H1 (cell line): ENCODE measurements at regions not wholly inside any gene's neighbourhood (a gene's known extent, or its start where the extent isn't known, plus 50 kb on each side); places are given as distances from the start of the nearest gene placed in this dataset.

ENCODE experiments used
- CTCF ChIA-PET: fragments of 300-600 bp; sonication (Branson Sonifier 250); formaldehyde crosslinking; loops from one replicate; lab custom pipeline; 2021; ENCODE audit not compliant: partially characterized antibody; lab: Charles Lee
- POLR2A ChIA-PET: fragments of 300-600 bp; sonication (Branson Sonifier 250); formaldehyde crosslinking; loops from one replicate; lab custom pipeline; 2021; ENCODE audit warnings: inconsistent platforms; ENCODE audit not compliant: partially characterized antibody; lab: Charles Lee
- DNase-seq, 2 experiments: peaks; one replicate each; pipeline versions ENCODE4 v3.0.0 to v3.0.0-alpha.2; 2010 to 2022; ENCODE audit warnings: low spot score in 2 of 2, low read depth in 1 of 2, mixed read lengths in 1 of 2
- FAIRE-seq: peaks from 2 replicates; lab custom pipeline; 2011; peaks lifted over from hg19 to GRCh38; lab: Jason Lieb, UNC
- H2AFZ ChIP-seq: 2 replicates; pipeline ENCODE4 v1.8.1; 2012; ENCODE audit warnings: low read length, inconsistent platforms
- H2AK5ac ChIP-seq: 2 replicates; pipeline ENCODE4 v1.6.1; 2013; ENCODE audit warnings: low read depth, low read length
- H2BK120ac ChIP-seq: replicated peaks from 2 replicates; pipeline ENCODE3; 2013; ENCODE audit warnings: low read depth, low read length, inconsistent platforms
- H2BK12ac ChIP-seq: 2 replicates; pipeline ENCODE4 v1.6.1; 2013; ENCODE audit warnings: low read depth, low read length
- H2BK15ac ChIP-seq: 2 replicates; pipeline ENCODE4 v1.6.1; 2013; ENCODE audit warnings: low read length
- H2BK20ac ChIP-seq: 2 replicates; pipeline ENCODE4 v1.6.1; 2013; ENCODE audit warnings: low read length
- H2BK5ac ChIP-seq: 2 replicates; pipeline ENCODE4 v1.6.1; 2013; ENCODE audit warnings: low read depth, low read length
- H3K14ac ChIP-seq: 2 replicates; pipeline ENCODE4 v1.6.1; 2013; ENCODE audit warnings: inconsistent platforms; ENCODE audit not compliant: insufficient read length
- H3K18ac ChIP-seq: 2 replicates; pipeline ENCODE4 v1.6.1; 2013; ENCODE audit warnings: low read length; ENCODE audit errors: extremely low read depth
- H3K23ac ChIP-seq: 2 replicates; pipeline ENCODE4 v1.6.1; 2013; ENCODE audit warnings: inconsistent platforms; ENCODE audit not compliant: insufficient read length
- H3K23me2 ChIP-seq: 2 replicates; pipeline ENCODE4 v1.6.1; 2013; ENCODE audit warnings: low read depth, low read length
- H3K27ac ChIP-seq: 2 replicates; pipeline ENCODE4 v1.6.1; 2011; ENCODE audit warnings: low read depth, low read length, inconsistent platforms
- H3K27me3 ChIP-seq, 4 experiments: replicated peaks in 1 of 4; 1 replicate in 1 of 4; 2 replicates in 3 of 4; pipeline versions ENCODE4 v1.6.1 to v1.8.1; 2011 to 2013; ENCODE audit warnings: low read length in 3 of 4, mild to moderate bottlenecking in 3 of 4, inconsistent platforms in 2 of 4, mixed read lengths in 2 of 4, moderate library complexity in 1 of 4; ENCODE audit not compliant: control insufficient read depth in 3 of 4, insufficient read depth in 3 of 4; ENCODE audit errors: extremely low read depth in 1 of 4
- H3K36me3 ChIP-seq, 4 experiments: 2 replicates each; pipeline versions ENCODE4 v1.6.1 to v1.8.1; 2011 to 2013; ENCODE audit warnings: mild to moderate bottlenecking in 4 of 4, low read length in 3 of 4, moderate library complexity in 2 of 4, control low read depth in 1 of 4, inconsistent platforms in 1 of 4; ENCODE audit not compliant: insufficient read depth in 4 of 4, control insufficient read depth in 2 of 4
- H3K4ac ChIP-seq: replicated peaks from 2 replicates; pipeline ENCODE3; 2013; ENCODE audit warnings: low read length, low read depth, mixed read lengths, inconsistent platforms; ENCODE audit not compliant: insufficient read length
- H3K4me1 ChIP-seq, 4 experiments: replicated peaks in 1 of 4; 1 replicate in 1 of 4; 2 replicates in 3 of 4; pipeline versions ENCODE4 v1.6.1 to v1.8.1; 2011 to 2013; ENCODE audit warnings: low read length in 3 of 4, inconsistent platforms in 2 of 4, mixed read lengths in 1 of 4; ENCODE audit not compliant: insufficient read depth in 4 of 4, control insufficient read depth in 3 of 4
- H3K4me2 ChIP-seq, 2 experiments: 2 replicates each; pipeline versions ENCODE4 v1.6.1 to v1.8.1; 2011 to 2013; ENCODE audit warnings: low read depth in 2 of 2, low read length in 2 of 2, control low read depth in 1 of 2, inconsistent platforms in 1 of 2, mild to moderate bottlenecking in 1 of 2; ENCODE audit not compliant: insufficient read depth in 1 of 2
- H3K4me3 ChIP-seq, 4 experiments: fragments of 200-600, 300-600 bp in 1 of 4; sonication (generic), shearing (Covaris generic), sonication (Bioruptor Twin) in 1 of 4; 2 replicates each; pipeline versions ENCODE4 v1.5.1 to v1.8.1; 2011 to 2016; ENCODE audit warnings: low read length in 4 of 4, low read depth in 3 of 4, control low read depth in 2 of 4, inconsistent platforms in 2 of 4, mild to moderate bottlenecking in 2 of 4, mixed read lengths in 1 of 4, moderate library complexity in 1 of 4; ENCODE audit not compliant: insufficient read depth in 2 of 4; ENCODE audit errors: extremely low read depth in 1 of 4
- H3K56ac ChIP-seq: replicated peaks from 2 replicates; pipeline ENCODE3; 2013; ENCODE audit warnings: low read depth, mild to moderate bottlenecking, mixed read lengths, low read length, inconsistent platforms; ENCODE audit not compliant: insufficient read length
- H3K79me1 ChIP-seq: 2 replicates; pipeline ENCODE4 v1.6.1; 2013; ENCODE audit warnings: low read depth, low read length, control low read depth
- H3K79me2 ChIP-seq, 2 experiments: 2 replicates each; pipeline versions ENCODE4 v1.6.1 to v1.8.1; 2012 to 2013; ENCODE audit warnings: low read length in 2 of 2, mild to moderate bottlenecking in 2 of 2, inconsistent platforms in 1 of 2; ENCODE audit not compliant: insufficient read depth in 2 of 2, control insufficient read depth in 1 of 2
- H3K9ac ChIP-seq, 4 experiments: replicated peaks in 1 of 4; 1 replicate in 1 of 4; 2 replicates in 3 of 4; pipeline versions ENCODE4 v1.6.1 to v1.8.1; 2011 to 2013; ENCODE audit warnings: low read depth in 3 of 4, low read length in 3 of 4, control low read depth in 2 of 4, mild to moderate bottlenecking in 2 of 4, moderate library complexity in 2 of 4, inconsistent platforms in 1 of 4; ENCODE audit errors: extremely low read depth in 1 of 4
- H3K9me3 ChIP-seq, 2 experiments: 2 replicates each; pipeline versions ENCODE4 v1.6.1 to v1.8.1; 2012 to 2013; ENCODE audit warnings: mild to moderate bottlenecking in 2 of 2, moderate library complexity in 2 of 2, control low read depth in 1 of 2, inconsistent platforms in 1 of 2, low read depth in 1 of 2, low read length in 1 of 2, mixed read lengths in 1 of 2; ENCODE audit not compliant: insufficient read depth in 2 of 2
- H4K20me1 ChIP-seq, 2 experiments: replicated peaks in 1 of 2; 2 replicates each; pipeline versions ENCODE3 to v1.8.1; 2011 to 2013; ENCODE audit warnings: inconsistent platforms in 2 of 2, low read length in 2 of 2, mild to moderate bottlenecking in 1 of 2; ENCODE audit not compliant: insufficient read depth in 2 of 2, control insufficient read depth in 1 of 2
- H4K5ac ChIP-seq: 2 replicates; pipeline ENCODE4 v1.6.1; 2013; ENCODE audit warnings: low read length, low read depth, mixed read lengths, inconsistent platforms; ENCODE audit not compliant: insufficient read length
- H4K8ac ChIP-seq: 2 replicates; pipeline ENCODE4 v1.8.0; 2013; ENCODE audit warnings: mild to moderate bottlenecking, moderate library complexity, low read length, inconsistent platforms; ENCODE audit not compliant: insufficient read depth; ENCODE audit errors: extremely low read depth
- H4K91ac ChIP-seq: replicated peaks from 2 replicates; pipeline ENCODE3; 2013; ENCODE audit warnings: low read length, mixed read lengths, inconsistent platforms; ENCODE audit not compliant: insufficient read length
- BRCA1 ChIP-seq: IDR thresholded peaks from 2 replicates; pipeline ENCODE4 v1.6.1; 2012; ENCODE audit warnings: low read depth, low read length, improper control_type of control experiment
- CBX5 ChIP-seq: fragments of 300-800, 300-1000 bp; sonication (generic); IDR thresholded peaks from 2 replicates; pipeline ENCODE4 v1.7.1; 2016; ENCODE audit warnings: antibody characterized with exemption, low read length, low read depth
- CREB1 ChIP-seq: IDR thresholded peaks from 2 replicates; pipeline ENCODE4 v1.6.1; 2012; ENCODE audit warnings: inconsistent platforms
- POLR2AphosphoS5 ChIP-seq: IDR thresholded peaks from 2 replicates; pipeline ENCODE4 v1.6.1; 2011; ENCODE audit warnings: low read depth, low read length
- SIRT6 ChIP-seq: IDR thresholded peaks from one replicate; pipeline ENCODE4 v1.7.1; 2012; ENCODE audit warnings: low read length, inconsistent platforms
- SP4 ChIP-seq: IDR thresholded peaks from 2 replicates; pipeline ENCODE4 v1.6.1; 2012; ENCODE audit warnings: low read length, inconsistent platforms
- WGBS, 2 experiments: shearing (Covaris generic) in 1 of 2; methylation state at CpG; one replicate each; pipeline versions ENCODE4 v1.1.6 to v1.1.7; 2013 to 2015; ENCODE audit warnings: low lambda C conversion rate in 2 of 2, mixed read lengths in 2 of 2, inconsistent platforms in 1 of 2, low coverage in 1 of 2, missing lambda C conversion rate in 1 of 2; ENCODE audit not compliant: insufficient replicate concordance in 2 of 2, insufficient coverage in 1 of 2, insufficient read length in 1 of 2; ENCODE audit errors: extremely low coverage in 1 of 2, missing lambda C conversion rate in 1 of 2; 5-methylcytosine and 5-hydroxymethylcytosine counted together

DNA sequence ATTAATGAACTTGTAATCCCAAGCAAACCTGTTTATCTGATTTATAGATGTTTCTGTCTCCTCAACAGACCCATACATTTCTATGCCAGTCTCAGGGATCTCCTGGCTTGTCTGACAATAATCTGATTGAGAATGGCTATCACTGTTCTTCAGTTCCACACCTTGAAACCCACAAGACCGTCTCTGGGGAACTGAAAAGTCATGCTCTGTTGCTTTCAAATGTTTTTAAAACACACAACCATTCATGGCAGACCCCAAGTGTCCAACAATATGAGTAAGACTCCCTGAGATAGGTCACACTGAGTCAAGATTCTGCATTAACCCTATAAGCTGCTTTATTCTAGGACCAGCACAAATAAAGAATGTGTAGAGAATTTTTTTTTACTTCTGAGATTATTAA lies 611.2 kb upstream of the PLXNA2 start:
- FAIRE-seq, result no peak
- Histone ChIP-seq H3K36me3 (no peaks in the 10 kb centered on the region), H3K9ac (no peak overlapping the region)
- no peak for TF ChIP-seq CREB1
- TF ChIP-seq SP4, result no peak
- no peak for TF ChIP-seq CBX5
- no peak for TF ChIP-seq POLR2AphosphoS5
- no peak for TF ChIP-seq SIRT6
- no peak for TF ChIP-seq BRCA1

More for the DNA sequence above, 611.2 kb upstream of the PLXNA2 start:
- Histone ChIP-seq H3K4me1 (no peaks in the 10 kb centered on the region), H3K4ac (no peak overlapping the region), H2BK15ac (no peak overlapping the region), H3K23me2 (no peaks in the 10 kb centered on the region), H3K27me3 (no peaks in the 10 kb centered on the region), H4K5ac (no peak overlapping the region), H4K8ac (no peak overlapping the region), H3K4me2 (no peak overlapping the region), H4K91ac (no peak overlapping the region), H3K4me3 (no peak overlapping the region), H3K56ac (no peak overlapping the region), H3K18ac (no peak overlapping the region), H3K27ac (no peak overlapping the region), H2AK5ac (no peak overlapping the region), H3K79me1 (no peaks in the 10 kb centered on the region), H3K14ac (no peak overlapping the region), H3K9me3 (no peaks in the 10 kb centered on the region), H3K23ac (no peak overlapping the region), H2BK12ac (no peak overlapping the region), H2BK5ac (no peak overlapping the region), H3K79me2 (no peaks in the 10 kb centered on the region), H2BK120ac (no peak overlapping the region), H4K20me1 (no peaks in the 10 kb centered on the region), H2AFZ (no peak overlapping the region), H2BK20ac (no peak overlapping the region)
- CTCF ChIA-PET, result no interaction called here
- WGBS, 2 experiments, result 94% methylated on average over 1 of the region's 1 CpG; no CpG with 5 or more reads in 1 of the 2 experiments
- DNase-seq, result no peak
- POLR2A ChIA-PET, result no interaction called here
